Left lung (tissue), 4 donors: ENCODE measurements at regions not wholly inside any gene's neighbourhood (a gene's known extent, or its start where the extent isn't known, plus 50 kb on each side); places are given as distances from the start of the nearest gene placed in this dataset.
"Not testable (repeated sequence)": the region's sequence is repeated elsewhere in the genome, so short reads cannot be mapped to it uniquely, and the experiment has no call there.

ENCODE experiments used
- ATAC-seq: fragments of 200-7000 bp; cut with Tn5 transposase; one replicate; pipeline ENCODE4 v1.9.1; 2020; ENCODE audit warnings: moderate library complexity
- DNase-seq, 4 donors: peaks; one replicate each; pipeline ENCODE4 v3.0.0-alpha.2; 2013 to 2020
- H3K27ac ChIP-seq, 2 donors: fragments of 200-600 bp; sonication (generic) in 1 of 2; one replicate each; pipeline versions ENCODE4 v1.5.0 to v1.8.0; 2020 to 2021
- H3K27me3 ChIP-seq, 2 donors: fragments of 200-600 bp; sonication (generic) in 1 of 2; one replicate each; pipeline versions ENCODE4 v1.5.0 to v1.8.0; 2020 to 2021
- H3K36me3 ChIP-seq, 2 donors: fragments of 200-600 bp; sonication (generic) in 1 of 2; one replicate each; pipeline versions ENCODE4 v1.5.0 to v1.8.0; 2020 to 2021
- H3K4me1 ChIP-seq, 2 donors: fragments of 200-600 bp; one replicate each; pipeline ENCODE4 v1.8.0; 2021
- H3K4me3 ChIP-seq, 2 donors: fragments of 200-600 bp; sonication (generic) in 1 of 2; one replicate each; pipeline versions ENCODE4 v1.5.0 to v1.8.0; 2020 to 2021; ENCODE audit warnings: mild to moderate bottlenecking in 1 of 2
- H3K9me3 ChIP-seq, 2 donors: fragments of 200-600 bp; sonication (generic) in 1 of 2; one replicate each; pipeline versions ENCODE4 v1.5.0 to v1.8.0; 2020 to 2021
- CTCF ChIP-seq, 2 donors: fragments of 200-600 bp; sonication (generic) in 1 of 2; IDR thresholded peaks; one replicate each; pipeline versions ENCODE4 v1.5.0 to v1.8.0; 2021; ENCODE audit warnings: antibody characterized with exemption in 2 of 2
- intact Hi-C, 2 donors: fragments of 100-400 bp; cut with DNase I; formaldehyde crosslinking; loops; one replicate each; pipeline versions ENCODE4 v1.11.2 to v1.14.2; 2022
- donor health status: DM: no; HTN: yes; CAD: no.
- donor health status: DM: no; HTN: no; CAD: no.

DNA sequence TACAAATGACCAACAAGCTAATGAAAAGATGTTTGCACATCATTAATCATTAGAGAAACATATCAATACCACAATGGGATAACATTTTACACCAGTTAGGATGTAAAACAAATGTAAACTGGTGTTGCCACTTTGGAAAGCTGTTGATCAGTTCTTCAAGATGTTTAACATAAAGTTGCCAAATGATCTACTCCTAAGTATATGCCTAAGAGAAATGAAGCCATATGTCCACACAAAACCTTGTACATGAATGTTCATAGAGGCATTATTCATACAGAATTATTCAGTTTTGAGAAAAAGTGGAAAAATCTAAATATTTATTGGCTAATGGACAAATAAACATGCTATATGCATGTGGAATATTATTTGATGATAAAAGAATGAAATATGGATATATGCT, 136.9 kb upstream of the KITLG start:
- Histone ChIP-seq H3K27me3 (no peaks in the 10 kb centered on the region), H3K36me3 (no peaks in the 10 kb centered on the region), H3K4me1 (no peaks in the 10 kb centered on the region), H3K9me3 (peaks cover 0 to 5% of the 10 kb centered on the region in 2 donors), H3K4me3 (no peak overlapping the region), H3K27ac (no peak overlapping the region)
- ATAC-seq = no peak
- DNase-seq = no peak
- intact Hi-C loops = no loop called here
- no peak for TF ChIP-seq CTCF (IDR thresholded peaks at IDR 0.05)

DNA sequence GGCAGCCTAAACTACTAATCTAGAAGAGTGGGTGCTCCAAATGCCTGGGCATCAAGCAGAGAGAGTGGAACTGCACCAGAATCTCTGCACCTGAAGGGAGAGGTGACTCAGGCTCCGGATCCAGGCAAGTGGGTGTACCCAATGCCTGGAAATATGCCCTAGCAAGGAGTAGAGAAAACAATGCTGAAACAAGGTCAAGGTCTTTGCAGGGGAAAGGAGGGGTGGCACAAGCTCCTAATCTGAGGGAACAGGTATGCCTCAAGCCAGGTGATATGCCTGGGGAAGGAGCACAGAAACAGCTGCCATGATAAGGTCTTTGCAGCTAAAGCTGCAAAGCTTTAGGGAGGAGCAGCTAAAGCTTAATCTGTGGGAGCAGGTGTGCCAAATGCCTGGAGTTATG, 136.0 kb upstream of the KITLG start:
- DNase-seq (no peak), ATAC-seq (peak; percentile 24)
- intact Hi-C loops = no loop called here
- TF ChIP-seq CTCF (IDR thresholded peaks at IDR 0.05) = no peak
- H3K27me3 ChIP-seq = no peaks in the 10 kb centered on the region
- no peak overlapping the region for H3K4me3 ChIP-seq
- peaks cover 0 to 5% of the 10 kb centered on the region in 2 donors for H3K9me3 ChIP-seq
- H3K36me3 ChIP-seq = no peaks in the 10 kb centered on the region
- H3K27ac ChIP-seq = no peak overlapping the region
- no peaks in the 10 kb centered on the region for H3K4me1 ChIP-seq

- DNase-seq = no peak
- Histone ChIP-seq H3K36me3 (no peaks in the 10 kb centered on the region), H3K4me3 (no peak overlapping the region), H3K9me3 (peaks cover 0 to 5% of the 10 kb centered on the region in 2 donors), H3K27ac (no peak overlapping the region), H3K27me3 (no peaks in the 10 kb centered on the region), H3K4me1 (no peaks in the 10 kb centered on the region)
- no peak for TF ChIP-seq CTCF (IDR thresholded peaks at IDR 0.05)
- intact Hi-C loops = no loop called here
- no peak for ATAC-seq
Measured at GRCh38 chr12:88715673-88716072, 135.4 kb upstream of the KITLG start.

- H3K4me1 ChIP-seq, H3K36me3 ChIP-seq, DNase-seq, H3K9me3 ChIP-seq, H3K27ac ChIP-seq, H3K27me3 ChIP-seq, ATAC-seq, H3K4me3 ChIP-seq, intact Hi-C loops: not testable (repeated sequence)
Measured at GRCh38 chr12:88714263-88714882, 134.1 kb upstream of the KITLG start.

DNA sequence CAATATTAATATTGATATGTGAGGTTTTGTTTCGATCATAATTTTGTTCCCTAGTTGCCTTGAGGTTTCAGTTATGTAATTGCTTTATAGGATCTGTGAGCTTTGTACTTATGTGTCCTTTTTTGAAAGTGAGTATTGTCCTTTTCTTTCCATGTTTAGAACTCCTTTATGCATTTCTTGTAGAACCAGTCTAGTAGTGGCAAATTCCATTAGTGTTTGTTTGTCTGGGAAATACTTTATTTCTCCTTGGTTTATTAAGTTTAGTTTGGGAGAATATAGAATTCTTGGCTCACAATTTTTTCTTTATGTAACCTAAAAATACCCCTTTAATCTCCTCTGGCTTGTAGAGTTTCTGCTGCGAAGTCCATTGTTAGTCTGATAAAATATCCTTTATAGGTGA, 127.5 kb upstream of the KITLG start:
- H3K27me3 ChIP-seq = no peaks in the 10 kb centered on the region
- H3K27ac ChIP-seq = no peak overlapping the region
- ATAC-seq = no peak
- no peak for TF ChIP-seq CTCF (IDR thresholded peaks at IDR 0.05)
- H3K4me3 ChIP-seq = no peak overlapping the region
- H3K4me1 ChIP-seq = no peaks in the 10 kb centered on the region
- intact Hi-C loops = no loop called here
- no peak for DNase-seq
- peaks cover 0 to 15% of the 10 kb centered on the region in 2 donors for H3K9me3 ChIP-seq
- no peaks in the 10 kb centered on the region for H3K36me3 ChIP-seq

- TF ChIP-seq CTCF (IDR thresholded peaks at IDR 0.05) = no peak
- H3K9me3 ChIP-seq = peaks cover 0 to 15% of the 10 kb centered on the region in 2 donors
- no peaks in the 10 kb centered on the region for H3K4me1 ChIP-seq
- no peaks in the 10 kb centered on the region for H3K36me3 ChIP-seq
- no peak for ATAC-seq
- no peaks in the 10 kb centered on the region for H3K27me3 ChIP-seq
- intact Hi-C loops = no loop called here
- DNase-seq = no peak
- H3K27ac ChIP-seq = no peak overlapping the region
- H3K4me3 ChIP-seq = no peak overlapping the region
Measured at GRCh38 chr12:88706286-88706685, 126.0 kb upstream of the KITLG start.
